B cell (primary cell): ENCODE measurements at regions not wholly inside any gene's neighbourhood (a gene's known extent, or its start where the extent isn't known, plus 50 kb on each side); places are given as distances from the start of the nearest gene placed in this dataset.

ENCODE experiments used
- ATAC-seq: fragments of 200-7000 bp; cut with Tn5 transposase; one replicate; pipeline ENCODE4 v1.10.0; 2021; ENCODE audit warnings: low read depth, mild to moderate bottlenecking, moderate number of reproducible peaks, moderate library complexity
- CTCF ChIA-PET: fragments of 350-600 bp; sonication (Branson Sonifier 250); formaldehyde crosslinking; loops from one replicate; lab custom pipeline; 2021; ENCODE audit warnings: antibody characterized with exemption, inconsistent platforms; lab: Charles Lee
- POLR2A ChIA-PET: fragments of 350-600 bp; sonication (Branson Sonifier 250); formaldehyde crosslinking; loops from one replicate; lab custom pipeline; 2021; ENCODE audit warnings: antibody characterized with exemption; lab: Charles Lee
- DNase-seq: peaks from one replicate; pipeline ENCODE4 v3.0.0; 2013
- H2AFZ ChIP-seq: 2 replicates; pipeline ENCODE4 v1.6.1; 2012; ENCODE audit warnings: mild to moderate bottlenecking, low read depth, low read length; ENCODE audit not compliant: insufficient read depth, poor library complexity, severe bottlenecking
- H3K27ac ChIP-seq, 2 donors: 1 replicate in 1 of 2; 2 replicates in 1 of 2; pipeline ENCODE4 v1.5.1; 2012 to 2013; ENCODE audit warnings: low read length in 2 of 2, mild to moderate bottlenecking in 2 of 2, moderate library complexity in 1 of 2
- H3K27me3 ChIP-seq, 4 experiments: fragments of 200-600 bp in 1 of 4; sonication (generic) in 1 of 4; replicated peaks in 1 of 4; 1 replicate in 2 of 4; 2 replicates in 2 of 4; pipeline versions ENCODE4 v1.6.1 to v1.7.0; 2013 to 2016; ENCODE audit warnings: low read length in 3 of 4, mild to moderate bottlenecking in 2 of 4, mixed read lengths in 1 of 4, moderate library complexity in 1 of 4; ENCODE audit not compliant: insufficient read depth in 4 of 4, control insufficient read depth in 3 of 4; ENCODE audit errors: control extremely low read depth in 1 of 4
- H3K36me3 ChIP-seq, 2 experiments: replicated peaks in 1 of 2; 1 replicate in 1 of 2; 2 replicates in 1 of 2; pipeline versions ENCODE4 v1.6.1 to v1.7.1; 2013; ENCODE audit warnings: low read length in 1 of 2; ENCODE audit not compliant: insufficient read depth in 2 of 2, control insufficient read depth in 1 of 2; ENCODE audit errors: control extremely low read depth in 1 of 2, extremely low read depth in 1 of 2
- H3K4me1 ChIP-seq, 2 donors: fragments of 200-600 bp in 1 of 2; sonication (generic) in 1 of 2; 1 replicate in 1 of 2; 2 replicates in 1 of 2; pipeline versions ENCODE4 v1.5.1 to v1.6.1; 2013 to 2017; ENCODE audit warnings: low read length in 2 of 2; ENCODE audit not compliant: control insufficient read depth in 2 of 2, insufficient read depth in 2 of 2
- H3K4me2 ChIP-seq: replicated peaks from 2 replicates; pipeline ENCODE3; 2012; ENCODE audit warnings: mild to moderate bottlenecking, low read depth, low read length; ENCODE audit not compliant: poor library complexity, severe bottlenecking
- H3K4me3 ChIP-seq, 5 experiments: fragments of 200-600 bp in 1 of 5; sonication (generic) in 1 of 5; 1 replicate in 3 of 5; 2 replicates in 2 of 5; pipeline versions ENCODE4 v1.5.1 to v1.7.0; 2011 to 2016; ENCODE audit warnings: low read length in 4 of 5, mild to moderate bottlenecking in 4 of 5, low read depth in 2 of 5, control low read depth in 1 of 5, moderate library complexity in 1 of 5; ENCODE audit not compliant: insufficient read depth in 1 of 5; ENCODE audit errors: control extremely low read depth in 1 of 5, extremely low read depth in 1 of 5
- H3K79me2 ChIP-seq: fragments of 200-600 bp; sonication (generic); one replicate; pipeline ENCODE4 v1.6.0; 2016; ENCODE audit warnings: low read length; ENCODE audit not compliant: control insufficient read depth, insufficient read depth
- H3K9ac ChIP-seq: fragments of 200-600 bp; sonication (generic); 2 replicates; pipeline ENCODE4 v1.6.1; 2017; ENCODE audit warnings: mild to moderate bottlenecking, low read length, moderate library complexity
- H3K9me3 ChIP-seq, 3 donors: one replicate each; pipeline versions ENCODE4 v1.6.1 to v1.7.1; 2013; ENCODE audit warnings: low read length in 2 of 3; ENCODE audit not compliant: control insufficient read depth in 2 of 3, insufficient read depth in 1 of 3; ENCODE audit errors: control extremely low read depth in 1 of 3
- H4K20me1 ChIP-seq: 2 replicates; pipeline ENCODE4 v1.6.0; 2012; ENCODE audit warnings: mild to moderate bottlenecking, low read length; ENCODE audit not compliant: insufficient read depth, control insufficient read depth, poor library complexity, severe bottlenecking
- H3K27ac Mint-ChIP-seq: one replicate; pipeline ENCODE4 v1.8.0; 2021; ENCODE audit warnings: mixed read lengths
- H3K27me3 Mint-ChIP-seq: one replicate; pipeline ENCODE4 v1.8.0; 2021; ENCODE audit warnings: mixed read lengths
- H3K4me1 Mint-ChIP-seq: one replicate; pipeline ENCODE4 v1.8.0; 2021; ENCODE audit warnings: mixed read lengths
- H3K4me3 Mint-ChIP-seq: one replicate; pipeline ENCODE4 v1.8.0; 2021; ENCODE audit warnings: mixed read lengths
- H3K9me3 Mint-ChIP-seq: one replicate; pipeline ENCODE4 v1.8.0; 2022; ENCODE audit warnings: mixed read lengths; ENCODE audit not compliant: insufficient read depth
- CTCF ChIP-seq: fragments of 200-600 bp; IDR thresholded peaks from one replicate; pipeline ENCODE4 v1.8.0; 2022; ENCODE audit warnings: antibody characterized with exemption, mild to moderate bottlenecking
- EZH2 ChIP-seq: IDR thresholded peaks from 2 replicates; pipeline ENCODE4 v1.6.1; 2012; ENCODE audit warnings: borderline replicate concordance, low read depth, mild to moderate bottlenecking, moderate library complexity, low read length; ENCODE audit not compliant: insufficient read depth, poor library complexity, severe bottlenecking
- WGBS: methylation state at CpG from one replicate; pipeline ENCODE4 v1.1.5; 2013; ENCODE audit warnings: missing lambda C conversion rate; ENCODE audit not compliant: insufficient coverage; 5-methylcytosine and 5-hydroxymethylcytosine counted together
- intact Hi-C: fragments of 100-400 bp; cut with micrococcal nuclease; formaldehyde crosslinking; loops from one replicate; pipeline ENCODE4 v1.10.0; 2022

DNA sequence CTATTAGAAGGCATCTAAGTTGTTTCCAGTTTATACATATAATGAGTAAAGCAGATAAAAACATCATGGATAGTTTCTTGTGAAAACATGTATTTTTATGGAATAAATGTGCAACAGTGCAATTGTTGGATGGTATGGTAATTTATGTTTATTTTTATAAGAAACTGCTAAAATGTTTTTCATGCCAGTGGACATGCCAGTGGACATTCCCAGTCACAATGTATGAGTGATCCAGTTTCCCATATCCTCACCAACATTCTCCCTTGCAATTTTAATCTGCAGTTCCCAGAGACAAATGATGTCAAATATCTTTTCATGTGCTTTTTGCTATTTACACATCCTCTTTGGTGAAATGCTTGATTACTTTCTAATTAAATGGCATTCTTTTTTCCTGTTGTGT is 818.6 kb downstream of the SUCLG1 start:
- H3K27me3 ChIP-seq: no peaks in the 10 kb centered on the region
- no peak overlapping the region for H3K27ac Mint-ChIP-seq
- DNase-seq: no peak
- ChIA-PET POLR2A (no interaction called here), CTCF (no interaction called here)
- H2AFZ ChIP-seq: no peak overlapping the region
- no peak overlapping the region for H3K4me3 Mint-ChIP-seq
- H3K79me2 ChIP-seq: no peaks in the 10 kb centered on the region
- no peaks in the 10 kb centered on the region for H3K9me3 ChIP-seq
- no peak for ATAC-seq
- no peak overlapping the region for H3K4me2 ChIP-seq
- H3K36me3 ChIP-seq: no peaks in the 10 kb centered on the region
- no peaks in the 10 kb centered on the region for H4K20me1 ChIP-seq
- H3K9me3 Mint-ChIP-seq: peaks cover 2% of the 10 kb centered on the region
- no peaks in the 10 kb centered on the region for H3K4me1 ChIP-seq
- no peaks in the 10 kb centered on the region for H3K27me3 Mint-ChIP-seq
- TF ChIP-seq CTCF: no peak
- TF ChIP-seq EZH2: no peak
- no peak overlapping the region for H3K27ac ChIP-seq
- H3K9ac ChIP-seq: no peak overlapping the region
- no peaks in the 10 kb centered on the region for H3K4me1 Mint-ChIP-seq
- no peak overlapping the region for H3K4me3 ChIP-seq
- intact Hi-C loops: no loop called here

GRCh38 chr2:83633423-83633822 is 825.7 kb downstream of the SUCLG1 start:
- Histone ChIP-seq H3K9me3 (peaks cover 0 to 3% (median 0%) of the 10 kb centered on the region in 3 donors), H3K4me2 (no peak overlapping the region), H2AFZ (no peak overlapping the region), H3K9ac (no peak overlapping the region), H3K36me3 (no peaks in the 10 kb centered on the region), H3K79me2 (no peaks in the 10 kb centered on the region), H3K27me3 (no peaks in the 10 kb centered on the region), H3K4me3 (no peak overlapping the region), H3K4me1 (no peaks in the 10 kb centered on the region), H3K27ac (no peak overlapping the region), H4K20me1 (no peaks in the 10 kb centered on the region)
- H3K27me3 Mint-ChIP-seq: no peaks in the 10 kb centered on the region
- ChIA-PET CTCF (no interaction called here), POLR2A (no interaction called here)
- TF ChIP-seq CTCF (no peak), EZH2 (no peak)
- no peak overlapping the region for H3K4me3 Mint-ChIP-seq
- H3K9me3 Mint-ChIP-seq: peaks cover 6% of the 10 kb centered on the region
- H3K27ac Mint-ChIP-seq: no peak overlapping the region
- no peaks in the 10 kb centered on the region for H3K4me1 Mint-ChIP-seq
- 25% methylated on average over 1 of the region's 2 CpGs for WGBS
- intact Hi-C loops: no loop called here
- DNase-seq (no peak), ATAC-seq (no peak)
